H1 (cell line): ENCODE measurements at regions not wholly inside any gene's neighbourhood (a gene's known extent, or its start where the extent isn't known, plus 50 kb on each side); places are given as distances from the start of the nearest gene placed in this dataset.

Experiments used
- ATF2 ChIP-seq: IDR thresholded peaks from 2 replicates; pipeline ENCODE4 v1.6.1; 2012; ENCODE audit warnings: low read length, inconsistent platforms

- TF ChIP-seq ATF2: no peak
- TF ChIP-seq, all 59 proteins: peak for 0
Observed at GRCh38 chr1:164473544-164473943, 85.4 kb upstream of the PBX1 start (continued).
